ENCODE measurements at regions not wholly inside any gene's neighbourhood (a gene's known extent, or its start where the extent isn't known, plus 50 kb on each side); places are given as distances from the start of the nearest gene placed in this dataset.

- DNase-seq (ENCODE audit: low read depth) (peak; percentile 44), FAIRE-seq (no peak)
- no peaks in the 10 kb centered on the region for H3K27me3 Mint-ChIP-seq (ENCODE audit: low read depth, unreplicated experiment)
- H3K4me1 Mint-ChIP-seq (ENCODE audit: low read depth, unreplicated experiment), result peaks cover 5% of the 10 kb centered on the region
- H3K36me3 Mint-ChIP-seq (ENCODE audit: low read depth, unreplicated experiment), result no peaks in the 10 kb centered on the region
- no peak overlapping the region for H3K4me3 Mint-ChIP-seq (ENCODE audit: unreplicated experiment)
- H3K27ac ChIP-seq (ENCODE audit: low read depth, low read length), result no peak overlapping the region
- no peaks in the 10 kb centered on the region for H3K4me1 ChIP-seq (ENCODE audit: insufficient read depth, low read length)
- no peaks in the 10 kb centered on the region for H3K9me3 ChIP-seq (ENCODE audit: insufficient read depth, low read depth, low read length)
- H4K20me1 ChIP-seq (ENCODE audit: insufficient read depth, low read length), result no peaks in the 10 kb centered on the region
- H3K27me3 ChIP-seq (ENCODE audit: insufficient read depth, low read length), result no peaks in the 10 kb centered on the region
- no peak overlapping the region for H3K4me2 ChIP-seq (ENCODE audit: low read length)
- H2AFZ ChIP-seq (ENCODE audit: low read depth, low read length), result no peak overlapping the region
- H3K4me3 ChIP-seq (ENCODE audit: insufficient read depth, low read depth, low read length), result no peak overlapping the region
- H3K9ac ChIP-seq (ENCODE audit: low read length), result no peak overlapping the region
- H3K36me3 ChIP-seq (ENCODE audit: insufficient read depth, low read length), result no peaks in the 10 kb centered on the region
- no peak overlapping the region for H3K27ac Mint-ChIP-seq (ENCODE audit: unreplicated experiment)
- no peaks in the 10 kb centered on the region for H3K9me3 Mint-ChIP-seq (ENCODE audit: unreplicated experiment)
- no peaks in the 10 kb centered on the region for H3K79me2 ChIP-seq (ENCODE audit: insufficient read depth, low read length)
- no peak for TF ChIP-seq EZH2 (IDR thresholded peaks at IDR 0.05; ENCODE audit: insufficient read depth, low read length)
- TF ChIP-seq, protein P1, sequence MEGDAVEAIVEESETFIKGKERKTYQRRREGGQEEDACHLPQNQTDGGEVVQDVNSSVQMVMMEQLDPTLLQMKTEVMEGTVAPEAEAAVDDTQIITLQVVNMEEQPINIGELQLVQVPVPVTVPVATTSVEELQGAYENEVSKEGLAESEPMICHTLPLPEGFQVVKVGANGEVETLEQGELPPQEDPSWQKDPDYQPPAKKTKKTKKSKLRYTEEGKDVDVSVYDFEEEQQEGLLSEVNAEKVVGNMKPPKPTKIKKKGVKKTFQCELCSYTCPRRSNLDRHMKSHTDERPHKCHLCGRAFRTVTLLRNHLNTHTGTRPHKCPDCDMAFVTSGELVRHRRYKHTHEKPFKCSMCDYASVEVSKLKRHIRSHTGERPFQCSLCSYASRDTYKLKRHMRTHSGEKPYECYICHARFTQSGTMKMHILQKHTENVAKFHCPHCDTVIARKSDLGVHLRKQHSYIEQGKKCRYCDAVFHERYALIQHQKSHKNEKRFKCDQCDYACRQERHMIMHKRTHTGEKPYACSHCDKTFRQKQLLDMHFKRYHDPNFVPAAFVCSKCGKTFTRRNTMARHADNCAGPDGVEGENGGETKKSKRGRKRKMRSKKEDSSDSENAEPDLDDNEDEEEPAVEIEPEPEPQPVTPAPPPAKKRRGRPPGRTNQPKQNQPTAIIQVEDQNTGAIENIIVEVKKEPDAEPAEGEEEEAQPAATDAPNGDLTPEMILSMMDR (IDR thresholded peaks at IDR 0.05; ENCODE audit: insufficient read depth, low read depth, low read length), result no peak
These were observed 647.0 kb upstream of the AADAT start for GRCh38 chr4:170736710-170737109.

- no peak overlapping the region for H2AFZ ChIP-seq (ENCODE audit: low read depth, low read length)
- H3K4me3 ChIP-seq (ENCODE audit: insufficient read depth, low read depth, low read length), result no peak overlapping the region
- Mint-ChIP-seq H3K27ac (ENCODE audit: unreplicated experiment) (no peak overlapping the region), H3K27me3 (ENCODE audit: low read depth, unreplicated experiment) (no peaks in the 10 kb centered on the region), H3K9me3 (ENCODE audit: unreplicated experiment) (no peaks in the 10 kb centered on the region), H3K36me3 (ENCODE audit: low read depth, unreplicated experiment) (no peaks in the 10 kb centered on the region), H3K4me1 (ENCODE audit: low read depth, unreplicated experiment) (no peaks in the 10 kb centered on the region), H3K4me3 (ENCODE audit: unreplicated experiment) (no peak overlapping the region)
- no peak overlapping the region for H3K4me2 ChIP-seq (ENCODE audit: low read length)
- no peak for FAIRE-seq
- H3K27ac ChIP-seq (ENCODE audit: low read depth, low read length), result no peak overlapping the region
- no peak for DNase-seq (ENCODE audit: low read depth)
- H3K27me3 ChIP-seq (ENCODE audit: insufficient read depth, low read length), result no peaks in the 10 kb centered on the region
- H3K9me3 ChIP-seq (ENCODE audit: insufficient read depth, low read depth, low read length), result no peaks in the 10 kb centered on the region
- no peak overlapping the region for H3K9ac ChIP-seq (ENCODE audit: low read length)
- TF ChIP-seq, protein P1 (IDR thresholded peaks at IDR 0.05; ENCODE audit: insufficient read depth, low read depth, low read length), result no peak
- TF ChIP-seq EZH2 (IDR thresholded peaks at IDR 0.05; ENCODE audit: insufficient read depth, low read length), result no peak
- no peaks in the 10 kb centered on the region for H3K4me1 ChIP-seq (ENCODE audit: insufficient read depth, low read length)
- no peaks in the 10 kb centered on the region for H3K79me2 ChIP-seq (ENCODE audit: insufficient read depth, low read length)
- no peaks in the 10 kb centered on the region for H4K20me1 ChIP-seq (ENCODE audit: insufficient read depth, low read length)
- no peaks in the 10 kb centered on the region for H3K36me3 ChIP-seq (ENCODE audit: insufficient read depth, low read length)
These were observed 640.1 kb upstream of the AADAT start for GRCh38 chr4:170729897-170730296.

- Mint-ChIP-seq H3K27me3 (ENCODE audit: low read depth, unreplicated experiment) (no peaks in the 10 kb centered on the region), H3K4me3 (ENCODE audit: unreplicated experiment) (no peak overlapping the region), H3K9me3 (ENCODE audit: unreplicated experiment) (no peaks in the 10 kb centered on the region), H3K4me1 (ENCODE audit: low read depth, unreplicated experiment) (no peaks in the 10 kb centered on the region), H3K27ac (ENCODE audit: unreplicated experiment) (no peak overlapping the region), H3K36me3 (ENCODE audit: low read depth, unreplicated experiment) (no peaks in the 10 kb centered on the region)
- FAIRE-seq (no peak), DNase-seq (ENCODE audit: low read depth) (no peak)
- Histone ChIP-seq H3K79me2 (ENCODE audit: insufficient read depth, low read length) (no peaks in the 10 kb centered on the region), H3K4me3 (ENCODE audit: insufficient read depth, low read depth, low read length) (no peak overlapping the region), H4K20me1 (ENCODE audit: insufficient read depth, low read length) (no peaks in the 10 kb centered on the region), H3K9me3 (ENCODE audit: insufficient read depth, low read depth, low read length) (no peaks in the 10 kb centered on the region), H3K4me2 (ENCODE audit: low read length) (no peak overlapping the region), H3K9ac (ENCODE audit: low read length) (no peak overlapping the region), H3K4me1 (ENCODE audit: insufficient read depth, low read length) (no peaks in the 10 kb centered on the region), H3K27me3 (ENCODE audit: insufficient read depth, low read length) (no peaks in the 10 kb centered on the region), H2AFZ (ENCODE audit: low read depth, low read length) (no peak overlapping the region), H3K27ac (ENCODE audit: low read depth, low read length) (no peak overlapping the region), H3K36me3 (ENCODE audit: insufficient read depth, low read length) (no peaks in the 10 kb centered on the region)
- TF ChIP-seq, protein P1 (IDR thresholded peaks at IDR 0.05; ENCODE audit: insufficient read depth, low read depth, low read length), result no peak
- TF ChIP-seq EZH2 (IDR thresholded peaks at IDR 0.05; ENCODE audit: insufficient read depth, low read length), result no peak
These were observed 639.5 kb upstream of the AADAT start for GRCh38 chr4:170729236-170729635.

Data from astrocyte (in vitro differentiated cells and primary cell).